ENCODE measurements at regions not wholly inside any gene's neighbourhood (a gene's known extent, or its start where the extent isn't known, plus 50 kb on each side); places are given as distances from the start of the nearest gene placed in this dataset.

GRCh38 chr19:30118760-30119159, 176.7 kb downstream of the URI1 start:
- Histone ChIP-seq H3K4me1 (no peaks in the 10 kb centered on the region), H3K9me3 (no peaks in the 10 kb centered on the region), H3K4me3 (no peak overlapping the region), H3K36me3 (no peaks in the 10 kb centered on the region), H3K27ac (no peak overlapping the region), H3K27me3 (no peaks in the 10 kb centered on the region)
- in situ Hi-C loops (cut with MboI; ENCODE audit: low sequenced_read_pairs in 4 of 4) (no loop called here), intact Hi-C loops (cut with DNase I; ENCODE audit: low total_unique reads) (no loop called here)
- ATAC-seq (no peak), DNase-seq (no peak)
- TF ChIP-seq POLR2A (IDR thresholded peaks at IDR 0.05) (no peak), CTCF (IDR thresholded peaks at IDR 0.05 in 4 of 5, conservative IDR thresholded peaks at IDR 0.05 in 1 of 5) (no peak)

DNA sequence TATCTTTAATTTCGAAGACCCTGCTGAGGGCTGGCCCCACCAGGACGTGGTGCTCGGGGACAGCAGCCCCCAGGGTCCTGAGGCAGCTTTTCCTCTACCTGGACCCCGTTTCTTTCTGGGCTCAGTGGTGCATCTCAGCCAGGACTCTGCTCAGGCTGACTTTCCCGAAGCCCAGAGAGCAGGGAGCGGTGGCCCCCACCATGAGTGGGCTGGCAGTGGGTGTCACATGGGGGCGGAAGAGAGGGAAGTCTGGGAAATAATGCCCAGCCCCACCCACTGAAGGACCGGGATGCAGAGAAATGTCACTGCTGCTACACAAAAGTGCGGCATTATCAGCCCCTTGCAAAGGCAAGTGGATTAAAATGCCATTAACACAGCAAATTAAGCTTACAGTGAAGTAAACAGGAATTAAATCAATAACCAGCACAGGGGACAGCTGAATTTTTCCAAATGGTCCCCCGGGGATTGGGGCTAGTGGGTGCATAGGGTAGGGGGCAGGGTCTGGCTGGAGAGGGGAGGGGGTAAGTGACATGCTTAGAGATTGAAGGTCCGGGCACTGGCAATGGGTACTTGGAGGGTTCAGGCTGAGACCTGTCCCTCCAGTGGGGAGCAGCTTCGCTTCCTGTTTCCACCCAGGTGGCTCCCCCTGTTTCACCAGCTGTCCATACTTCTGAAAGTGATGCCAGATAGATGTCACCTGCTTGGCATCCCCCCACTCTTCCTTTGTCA, 177.3 kb downstream of the URI1 start:
- in situ Hi-C loops (cut with MboI; ENCODE audit: low sequenced_read_pairs in 4 of 4): no loop called here

DNA sequence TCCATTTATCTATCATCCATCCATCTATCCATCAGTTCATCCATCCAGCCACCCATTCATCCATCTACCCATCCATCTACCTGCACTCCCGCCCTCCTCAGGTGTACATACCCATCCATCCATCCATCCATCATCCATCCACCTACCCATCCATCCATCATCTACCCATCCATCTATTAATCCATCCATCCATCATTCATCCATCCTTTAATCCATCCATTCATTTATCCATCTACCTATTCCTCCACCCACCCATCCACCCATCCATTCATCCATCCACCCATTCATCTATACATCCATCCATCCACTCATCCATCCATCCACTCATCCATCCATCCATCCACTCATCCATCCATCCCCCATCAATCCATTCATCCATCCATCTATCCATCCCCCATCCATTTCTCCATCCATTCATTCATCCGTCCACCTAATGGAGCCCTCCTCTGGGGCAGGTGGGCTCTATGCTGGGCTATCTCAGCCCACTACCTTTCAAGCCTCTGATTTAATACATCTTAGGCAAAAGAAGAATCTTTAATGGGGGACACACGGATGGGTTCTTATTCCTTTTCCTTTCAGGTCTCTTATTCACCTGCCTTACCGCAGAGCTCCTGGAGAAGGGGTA, 178.9 kb downstream of the URI1 start:
- in situ Hi-C loops (cut with MboI; ENCODE audit: low sequenced_read_pairs in 4 of 4) (no loop called here), intact Hi-C loops (cut with DNase I; ENCODE audit: low total_unique reads) (no loop called here)
- H3K36me3 ChIP-seq: no peaks in the 10 kb centered on the region
- H3K27me3 ChIP-seq: no peaks in the 10 kb centered on the region
- H3K4me1 ChIP-seq: no peaks in the 10 kb centered on the region
- no peak overlapping the region for H3K27ac ChIP-seq
- H3K9me3 ChIP-seq: no peaks in the 10 kb centered on the region
- no peak for TF ChIP-seq POLR2A (IDR thresholded peaks at IDR 0.05)
- ATAC-seq (no peak), DNase-seq (no peak)
- H3K4me3 ChIP-seq: no peak overlapping the region

More for the DNA sequence above, 177.3 kb downstream of the URI1 start:
- TF ChIP-seq POLR2A (IDR thresholded peaks at IDR 0.05) (no peak), CTCF (IDR thresholded peaks at IDR 0.05 in 4 of 5, conservative IDR thresholded peaks at IDR 0.05 in 1 of 5) (no peak)
- H3K4me1 ChIP-seq: no peaks in the 10 kb centered on the region
- H3K9me3 ChIP-seq: no peaks in the 10 kb centered on the region
- no peak for DNase-seq
- intact Hi-C loops (cut with DNase I; ENCODE audit: low total_unique reads): no loop called here
- ATAC-seq: no peak
- H3K36me3 ChIP-seq: no peaks in the 10 kb centered on the region
- H3K4me3 ChIP-seq: no peak overlapping the region
- no peaks in the 10 kb centered on the region for H3K27me3 ChIP-seq
- H3K27ac ChIP-seq: no peak overlapping the region

DNA sequence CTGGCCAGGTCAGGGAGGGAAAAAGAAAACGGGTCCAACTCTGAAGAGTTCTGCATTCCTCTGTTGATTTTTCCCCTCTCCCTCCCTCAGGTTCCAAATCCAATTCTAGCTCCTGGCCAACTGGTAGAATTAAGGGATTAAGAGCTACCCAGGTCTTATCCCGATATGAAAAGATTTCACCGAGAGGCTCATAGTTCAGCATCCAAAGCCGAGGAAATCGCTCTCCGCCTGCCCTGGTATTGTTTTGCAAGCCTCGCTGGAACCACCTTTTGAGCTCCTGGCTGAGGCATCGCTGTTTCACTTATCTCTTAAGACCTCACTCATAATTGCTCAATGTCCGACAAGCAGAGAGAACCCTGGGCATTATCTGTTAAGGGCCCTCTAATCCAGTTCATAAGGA, 180.4 kb downstream of the URI1 start:
- H3K4me3 ChIP-seq: no peak overlapping the region
- no peak overlapping the region for H3K27ac ChIP-seq
- intact Hi-C loops (cut with DNase I; ENCODE audit: low total_unique reads) (no loop called here), in situ Hi-C loops (cut with MboI; ENCODE audit: low sequenced_read_pairs in 4 of 4) (no loop called here)
- TF ChIP-seq POLR2A (IDR thresholded peaks at IDR 0.05) (no peak), CTCF (IDR thresholded peaks at IDR 0.05 in 4 of 5, conservative IDR thresholded peaks at IDR 0.05 in 1 of 5) (no peak)
- no peaks in the 10 kb centered on the region for H3K27me3 ChIP-seq
- no peak for ATAC-seq
- H3K36me3 ChIP-seq: no peaks in the 10 kb centered on the region
- no peaks in the 10 kb centered on the region for H3K4me1 ChIP-seq
- DNase-seq: no peak
- H3K9me3 ChIP-seq: no peaks in the 10 kb centered on the region

DNA sequence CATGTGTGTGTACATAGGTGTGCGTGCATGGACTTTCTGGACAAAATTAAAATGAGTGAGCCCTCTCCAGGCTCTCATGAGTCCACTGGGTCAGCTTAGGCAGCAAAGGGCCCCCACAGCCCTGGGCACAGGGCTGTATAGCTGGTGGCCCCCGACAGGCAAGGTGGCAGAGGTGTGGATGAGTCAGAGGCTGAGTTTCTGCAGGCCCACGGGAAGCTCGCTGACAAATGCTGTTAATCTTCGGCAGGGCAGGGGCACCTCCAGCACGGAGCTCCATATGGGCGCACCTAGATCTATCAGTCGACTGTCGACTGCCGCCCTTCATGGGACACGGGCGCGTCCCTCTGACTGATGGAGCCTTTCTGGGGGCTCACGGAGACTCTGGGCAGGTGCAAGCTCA, 181.1 kb downstream of the URI1 start:
- no peaks in the 10 kb centered on the region for H3K36me3 ChIP-seq
- no peak overlapping the region for H3K4me3 ChIP-seq
- no peak for DNase-seq
- ATAC-seq: no peak
- H3K9me3 ChIP-seq: no peaks in the 10 kb centered on the region
- H3K4me1 ChIP-seq: no peaks in the 10 kb centered on the region
- no peak overlapping the region for H3K27ac ChIP-seq
- H3K27me3 ChIP-seq: no peaks in the 10 kb centered on the region
- in situ Hi-C loops (cut with MboI; ENCODE audit: low sequenced_read_pairs in 4 of 4): no loop called here
- TF ChIP-seq POLR2A (IDR thresholded peaks at IDR 0.05): no peak
- no peak for TF ChIP-seq CTCF (IDR thresholded peaks at IDR 0.05 in 4 of 5, conservative IDR thresholded peaks at IDR 0.05 in 1 of 5)
- intact Hi-C loops (cut with DNase I; ENCODE audit: low total_unique reads): no loop called here

All from gastrocnemius medialis (tissue), 4 donors.